Right hindlimb (tissue), 1 donor: ENCODE measurements at regions not wholly inside any gene's neighbourhood (a gene's known extent, or its start where the extent isn't known, plus 50 kb on each side); places are given as distances from the start of the nearest gene placed in this dataset.
A peak's percentile ranks its signal among the peaks of the same experiment; 100 is the strongest.

Experiments
- DNase-seq: peaks from one replicate; pipeline ENCODE4 v3.0.0-alpha.2; 2018

GRCh38 chr12:105970885-105971284 lies 167.9 kb downstream of the NUAK1 start:
- DNase-seq = no peak

GRCh38 chr12:105974738-105975137 lies 164.0 kb downstream of the NUAK1 start:
- DNase-seq = no peak

GRCh38 chr12:105975351-105975750 lies 163.4 kb downstream of the NUAK1 start:
- DNase-seq = no peak

GRCh38 chr12:105977236-105977635 lies 161.5 kb downstream of the NUAK1 start:
- no peak for DNase-seq

GRCh38 chr12:105977652-105978051 lies 161.1 kb downstream of the NUAK1 start:
- no peak for DNase-seq

GRCh38 chr12:105978276-105978675 lies 160.5 kb downstream of the NUAK1 start:
- no peak for DNase-seq

- no peak for DNase-seq
Observed at GRCh38 chr12:105978686-105979085, 160.1 kb downstream of the NUAK1 start.

- no peak for DNase-seq
Observed at GRCh38 chr12:105980085-105980484, 158.7 kb downstream of the NUAK1 start.

- DNase-seq = peak; percentile 44
Observed at GRCh38 chr12:105980533-105980932, 158.2 kb downstream of the NUAK1 start.

- DNase-seq = no peak
Observed at GRCh38 chr12:105982022-105982421, 156.7 kb downstream of the NUAK1 start.

GRCh38 chr12:105983622-105984320 lies 155.0 kb downstream of the NUAK1 start:
- DNase-seq = no peak

GRCh38 chr12:105985383-105985782 lies 153.4 kb downstream of the NUAK1 start:
- DNase-seq = no peak

GRCh38 chr12:105986779-105987684 lies 151.7 kb downstream of the NUAK1 start:
- DNase-seq = no peak

- DNase-seq = no peak
Observed at GRCh38 chr12:105987685-105988035, 151.1 kb downstream of the NUAK1 start.

GRCh38 chr12:105992849-105993740 lies 145.7 kb downstream of the NUAK1 start:
- peak; percentile 42 for DNase-seq

- DNase-seq = peak; percentile 38
Observed at GRCh38 chr12:105993766-105994555, 144.8 kb downstream of the NUAK1 start.

GRCh38 chr12:105995961-105996431 lies 142.8 kb downstream of the NUAK1 start:
- peak; percentile 33 for DNase-seq

GRCh38 chr12:105998561-105998960 lies 140.2 kb downstream of the NUAK1 start:
- DNase-seq = no peak

GRCh38 chr12:106000382-106001104 lies 138.2 kb downstream of the NUAK1 start:
- DNase-seq = no peak

GRCh38 chr12:106001105-106001836 lies 137.5 kb downstream of the NUAK1 start:
- no peak for DNase-seq

- no peak for DNase-seq
Observed at GRCh38 chr12:106001837-106002218, 136.9 kb downstream of the NUAK1 start.
